IPS-NIHi7 (cell line): ENCODE measurements at regions not wholly inside any gene's neighbourhood (a gene's known extent, or its start where the extent isn't known, plus 50 kb on each side); places are given as distances from the start of the nearest gene placed in this dataset.
A peak's percentile ranks its signal among the peaks of the same experiment; 100 is the strongest.
"Not testable (repeated sequence)": the region's sequence is repeated elsewhere in the genome, so short reads cannot be mapped to it uniquely, and the experiment has no call there.

ENCODE experiments used
- DNase-seq: peaks from one replicate; pipeline ENCODE4 v3.0.0; 2012; ENCODE audit warnings: mixed read lengths; ENCODE audit errors: extremely low spot score

GRCh38 chr5:145574889-145575573 lies 260.1 kb downstream of the PRELID2 start:
- no peak for DNase-seq

GRCh38 chr5:145568581-145568980 lies 266.6 kb downstream of the PRELID2 start:
- no peak for DNase-seq

DNA sequence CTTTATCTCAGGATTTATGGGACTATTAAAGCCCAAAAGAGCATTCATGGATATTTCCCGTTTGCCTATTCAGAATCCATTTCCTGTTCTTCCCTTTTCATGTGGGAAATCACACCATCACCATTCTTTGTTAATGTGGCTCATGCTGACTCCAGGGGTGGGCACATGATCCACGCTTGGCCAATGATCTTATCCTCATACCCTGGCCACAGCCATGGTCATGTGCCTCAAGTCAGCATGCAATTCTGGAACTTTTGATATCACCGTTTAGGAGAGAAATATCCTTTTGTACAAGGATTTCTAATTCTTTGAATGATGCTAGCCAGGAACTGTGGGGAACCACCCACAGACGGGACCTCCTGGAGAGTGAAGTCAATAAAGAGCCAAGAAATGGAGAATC lies 272.2 kb downstream of the PRELID2 start:
- no peak for DNase-seq

- DNase-seq: no peak
Measured at GRCh38 chr5:145558288-145558687, 276.9 kb downstream of the PRELID2 start.

DNA sequence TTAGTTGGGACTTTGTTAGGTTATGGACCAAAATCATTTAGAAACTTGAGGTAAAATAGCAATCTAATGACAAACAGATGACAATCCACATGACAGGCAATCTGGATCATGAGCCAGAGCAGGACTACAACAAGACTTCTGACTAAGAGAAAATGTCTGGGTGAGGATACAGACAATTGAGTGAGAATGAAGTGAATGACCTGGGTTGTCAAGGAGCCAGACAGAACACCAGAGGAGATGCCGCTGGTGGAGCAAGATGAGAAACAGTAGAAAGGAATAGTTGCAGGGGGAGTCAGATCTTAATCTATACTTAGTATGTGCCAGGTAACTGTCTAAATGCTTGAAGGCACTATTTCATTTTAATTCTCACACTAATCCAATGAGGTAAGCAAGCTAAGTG lies 277.8 kb downstream of the PRELID2 start:
- no peak for DNase-seq

DNA sequence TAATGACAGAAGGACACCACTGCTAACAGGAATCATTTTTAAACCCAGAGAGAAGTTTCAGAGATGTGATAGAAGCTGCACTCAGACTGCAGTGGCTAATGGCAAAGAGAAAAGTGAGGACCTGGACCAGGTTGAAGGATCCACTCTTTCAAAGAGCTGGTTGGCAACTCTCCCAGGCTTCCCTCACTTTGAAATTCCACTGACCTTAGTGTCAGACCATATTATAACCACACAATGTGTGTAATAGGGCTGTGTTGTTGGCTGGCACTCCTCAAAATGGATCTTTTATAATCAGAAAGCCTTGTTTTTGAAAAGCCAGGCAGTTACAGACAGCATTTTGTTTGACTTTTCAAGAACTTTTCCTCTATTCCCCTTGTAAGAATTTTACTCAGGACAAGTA lies 280.7 kb downstream of the PRELID2 start:
- DNase-seq: no peak

DNA sequence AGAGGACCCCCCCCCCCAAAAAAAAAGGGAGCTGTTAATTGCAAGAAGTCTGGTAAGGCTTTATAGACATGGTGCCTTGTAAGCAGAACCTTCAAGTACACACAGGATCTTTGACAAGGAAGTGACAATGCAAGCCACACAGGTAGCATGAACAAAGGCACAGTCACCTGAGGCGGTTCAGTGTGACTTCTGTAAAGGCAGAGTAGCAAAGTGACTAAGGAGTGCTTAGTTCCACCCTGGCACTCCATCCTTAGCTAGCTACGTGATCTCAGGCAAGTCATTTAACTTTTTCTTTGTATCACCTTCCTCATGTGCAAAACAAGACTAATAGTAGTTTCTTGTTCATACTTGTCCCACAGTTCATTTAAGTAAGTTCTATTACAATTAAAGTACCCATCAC lies 282.0 kb downstream of the PRELID2 start:
- DNase-seq: no peak

DNA sequence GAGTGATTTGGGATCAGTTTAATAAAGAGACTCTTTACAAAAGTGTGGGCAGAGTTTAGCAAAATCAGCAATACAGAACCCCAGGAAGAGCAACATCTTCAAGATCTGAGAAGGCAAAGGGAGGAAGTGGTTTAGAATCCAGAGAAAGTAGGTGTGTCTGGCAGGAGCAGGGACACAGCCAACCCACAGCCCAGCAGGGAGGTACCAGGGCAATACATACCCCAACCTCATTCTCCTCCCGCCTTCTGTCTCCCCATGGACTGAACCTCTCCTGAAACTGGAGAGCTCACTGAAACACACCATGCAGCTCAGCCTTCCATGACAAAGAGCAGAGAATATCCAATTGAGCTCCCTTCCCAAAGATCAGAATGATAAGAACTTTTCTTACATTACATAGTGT lies 283.4 kb downstream of the PRELID2 start:
- no peak for DNase-seq

GRCh38 chr5:145548097-145548496 lies 287.0 kb downstream of the PRELID2 start:
- DNase-seq: no peak

DNA sequence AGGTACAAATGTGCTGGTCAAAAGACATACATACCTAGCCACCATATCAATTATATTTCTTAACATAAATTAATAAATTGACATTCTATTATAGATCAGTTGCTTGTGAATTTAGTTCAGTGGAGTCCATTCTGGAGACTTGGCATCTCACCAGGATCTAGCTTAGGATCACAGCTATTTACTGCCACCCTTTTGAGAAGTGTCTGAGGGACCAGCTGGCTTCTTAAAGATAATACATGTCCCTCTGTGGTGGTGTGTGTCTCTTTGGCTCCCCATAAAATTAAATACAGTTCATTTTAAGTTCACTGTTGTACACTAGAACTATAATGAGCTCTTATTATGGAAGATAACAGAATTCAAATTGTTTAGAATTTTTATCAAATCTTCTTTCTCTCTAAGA lies 290.7 kb downstream of the PRELID2 start:
- DNase-seq: no peak

- DNase-seq: no peak
Measured at GRCh38 chr5:145543968-145544367, 291.2 kb downstream of the PRELID2 start.

DNA sequence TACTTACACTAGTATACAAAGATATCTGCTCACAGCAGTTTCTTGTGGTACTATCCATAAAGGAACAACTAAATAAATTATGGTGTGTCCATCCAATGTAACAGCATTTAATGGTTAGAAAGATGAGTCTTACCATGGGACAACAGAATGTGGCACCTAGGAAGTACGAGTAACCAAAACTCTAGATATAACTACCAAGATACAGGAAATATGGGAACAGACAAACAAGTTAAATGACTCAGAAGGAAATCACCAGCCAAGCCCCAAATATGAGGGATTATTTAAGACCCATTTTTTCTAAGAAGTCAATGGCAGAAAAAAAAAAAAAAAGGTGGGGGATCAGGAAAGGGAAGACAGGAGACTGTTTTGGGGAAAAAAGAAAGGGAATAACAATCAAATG lies 294.8 kb downstream of the PRELID2 start:
- DNase-seq: no peak

GRCh38 chr5:145539201-145539600 lies 295.9 kb downstream of the PRELID2 start:
- no peak for DNase-seq

DNA sequence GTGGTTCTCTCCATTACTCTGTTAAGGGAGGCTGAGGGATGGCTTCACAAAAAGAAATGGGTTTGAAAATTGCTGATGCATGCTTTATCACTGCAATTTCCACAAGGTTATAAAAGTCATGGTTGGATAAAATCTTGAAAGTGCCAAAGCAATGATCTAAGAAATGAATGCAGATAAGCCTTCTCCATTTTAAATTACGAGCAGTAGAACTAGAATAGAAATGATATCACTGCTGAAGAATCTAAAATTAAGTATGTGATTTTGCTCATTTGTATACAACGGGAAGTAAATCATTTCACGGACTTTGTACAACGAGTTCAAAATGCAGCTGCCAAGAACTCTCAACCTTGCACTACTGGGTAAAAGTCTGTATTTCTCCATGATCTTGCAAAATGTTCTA lies 299.0 kb downstream of the PRELID2 start:
- DNase-seq: no peak

GRCh38 chr5:145531038-145531734 lies 304.0 kb downstream of the PRELID2 start:
- no peak for DNase-seq

- DNase-seq: no peak
Measured at GRCh38 chr5:145521523-145521922, 313.6 kb downstream of the PRELID2 start.

GRCh38 chr5:145521066-145521465 lies 314.1 kb downstream of the PRELID2 start:
- no peak for DNase-seq

DNA sequence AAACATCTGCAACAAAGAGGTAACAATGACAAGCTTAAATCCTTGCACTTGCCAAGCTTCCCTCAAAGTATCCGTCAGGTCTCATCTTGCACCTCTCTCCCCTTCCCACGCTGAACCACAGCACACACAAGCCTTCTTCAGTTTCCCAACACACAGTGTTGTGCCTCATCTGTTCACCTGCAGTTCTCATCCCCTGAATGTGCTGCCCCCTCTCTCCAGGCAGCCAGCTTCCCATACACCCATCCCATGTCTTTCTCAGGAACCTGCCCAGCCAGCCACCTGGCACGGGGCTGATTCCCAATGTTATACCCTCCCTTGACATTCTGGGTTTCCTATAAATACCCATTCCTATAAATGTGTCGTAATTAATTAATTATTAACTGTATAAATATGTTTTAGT lies 314.8 kb downstream of the PRELID2 start:
- peak; percentile 26 for DNase-seq

GRCh38 chr5:145517588-145517987 lies 317.6 kb downstream of the PRELID2 start:
- not testable (repeated sequence) for DNase-seq

GRCh38 chr5:145511351-145511750 lies 323.8 kb downstream of the PRELID2 start:
- no peak for DNase-seq

- no peak for DNase-seq
Measured at GRCh38 chr5:145510769-145511168, 324.4 kb downstream of the PRELID2 start.

GRCh38 chr5:145510324-145510723 lies 324.8 kb downstream of the PRELID2 start:
- DNase-seq: no peak

DNA sequence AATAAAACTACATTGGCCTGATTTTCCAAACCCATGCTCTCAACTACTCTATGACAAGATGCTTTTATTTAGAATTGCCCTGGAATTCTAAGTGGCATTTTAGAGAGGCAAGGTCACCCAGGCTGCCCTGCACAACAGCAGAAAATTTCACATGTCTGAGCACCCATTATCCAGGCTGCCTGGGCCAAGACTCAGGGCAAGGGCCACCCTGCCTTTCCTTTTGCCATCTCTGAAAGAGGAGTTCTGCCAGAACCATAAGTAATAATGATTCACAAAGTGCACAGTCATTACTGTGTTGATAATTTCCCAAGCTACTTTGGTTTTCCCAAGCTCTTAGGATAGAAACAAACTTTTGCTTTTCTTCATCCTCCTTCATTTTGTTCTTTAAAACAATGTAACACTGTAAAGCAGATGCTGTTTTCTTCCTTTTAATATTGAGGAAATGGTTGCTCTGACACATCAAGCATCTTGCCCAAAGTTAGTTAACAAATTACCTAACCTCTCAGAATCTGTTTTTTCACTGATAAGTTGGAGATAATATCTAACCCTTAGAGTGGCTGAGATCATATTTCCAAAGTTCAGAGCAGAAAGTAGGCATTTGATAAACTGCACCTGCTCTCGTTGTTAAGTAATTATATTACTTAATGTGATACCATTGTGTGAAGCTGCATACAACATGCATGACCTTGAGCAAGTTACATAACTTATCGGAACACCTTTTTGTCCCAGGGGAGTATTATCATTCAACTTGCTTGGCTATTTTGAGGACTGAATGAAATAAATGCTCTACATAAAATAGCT lies 325.6 kb downstream of the PRELID2 start:
- no peak for DNase-seq
